NCI-H345 treated with DMSO at 0.1 percent for 48 hours (cell line): ENCODE measurements at regions not wholly inside any gene's neighbourhood (a gene's known extent, or its start where the extent isn't known, plus 50 kb on each side); places are given as distances from the start of the nearest gene placed in this dataset.

Experiments
- DNase-seq: peaks from one replicate; lab custom pipeline; 2025; ENCODE audit not compliant: unreplicated experiment; lab: John Stamatoyannopoulos, UW

GRCh38 chr12:124489915-124490583, 77.4 kb downstream of the NCOR2 start:
- no peak for DNase-seq

DNA sequence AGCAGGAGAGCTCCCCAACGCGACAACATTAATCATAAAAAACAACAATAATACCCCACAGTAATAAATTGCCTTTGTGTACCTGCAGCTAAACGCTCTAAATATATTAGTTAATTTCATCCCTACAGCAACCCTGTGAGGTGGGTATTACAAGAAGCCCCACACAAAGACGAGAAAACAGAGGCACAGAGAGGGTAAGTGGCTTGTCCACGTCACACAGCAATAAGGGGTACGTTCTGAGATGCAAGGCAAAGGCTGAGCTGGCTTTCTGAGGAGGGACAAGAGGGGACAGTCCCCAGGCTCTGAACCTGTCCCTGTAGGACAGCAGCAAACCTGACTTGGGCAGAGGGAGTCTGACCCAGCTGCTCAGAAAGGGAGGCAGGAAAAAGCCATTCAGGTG, 78.2 kb downstream of the NCOR2 start:
- no peak for DNase-seq

DNA sequence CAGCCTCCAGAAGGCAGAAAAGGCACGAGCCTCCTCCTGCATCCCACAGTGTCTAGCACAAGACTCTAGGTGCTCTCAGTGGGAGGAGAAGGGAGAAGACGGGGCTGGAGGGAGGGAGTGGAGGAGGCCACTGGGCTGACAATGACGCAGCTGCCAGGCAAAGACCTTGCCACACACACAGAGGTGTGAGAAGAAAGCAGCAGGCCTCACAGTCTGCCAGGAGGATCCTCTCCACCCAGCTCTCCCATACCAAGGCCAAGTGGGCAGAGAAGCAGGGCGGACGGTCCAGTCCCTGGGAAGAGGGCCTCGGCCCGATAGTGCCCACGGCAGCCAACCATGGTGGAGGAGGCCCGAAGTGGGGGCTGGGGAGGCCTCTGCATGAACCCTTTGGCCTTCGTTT, 78.9 kb downstream of the NCOR2 start:
- DNase-seq = no peak

DNA sequence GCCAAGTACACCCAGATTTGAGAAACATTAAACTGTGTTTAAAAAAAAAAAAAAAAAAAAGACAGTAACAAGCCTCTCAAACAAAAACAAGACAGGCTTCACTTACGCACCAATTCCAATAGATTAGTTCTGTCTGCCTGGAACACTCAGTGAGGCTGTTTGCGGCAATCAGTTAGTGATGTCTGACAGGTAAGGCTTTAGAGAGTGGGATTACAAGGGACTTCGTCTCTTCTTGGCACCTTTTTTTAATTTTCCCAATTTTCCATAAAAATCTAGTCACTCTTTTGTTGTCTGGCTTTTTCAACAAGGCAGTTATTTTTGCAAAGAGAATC, 79.6 kb downstream of the NCOR2 start:
- no peak for DNase-seq

DNA sequence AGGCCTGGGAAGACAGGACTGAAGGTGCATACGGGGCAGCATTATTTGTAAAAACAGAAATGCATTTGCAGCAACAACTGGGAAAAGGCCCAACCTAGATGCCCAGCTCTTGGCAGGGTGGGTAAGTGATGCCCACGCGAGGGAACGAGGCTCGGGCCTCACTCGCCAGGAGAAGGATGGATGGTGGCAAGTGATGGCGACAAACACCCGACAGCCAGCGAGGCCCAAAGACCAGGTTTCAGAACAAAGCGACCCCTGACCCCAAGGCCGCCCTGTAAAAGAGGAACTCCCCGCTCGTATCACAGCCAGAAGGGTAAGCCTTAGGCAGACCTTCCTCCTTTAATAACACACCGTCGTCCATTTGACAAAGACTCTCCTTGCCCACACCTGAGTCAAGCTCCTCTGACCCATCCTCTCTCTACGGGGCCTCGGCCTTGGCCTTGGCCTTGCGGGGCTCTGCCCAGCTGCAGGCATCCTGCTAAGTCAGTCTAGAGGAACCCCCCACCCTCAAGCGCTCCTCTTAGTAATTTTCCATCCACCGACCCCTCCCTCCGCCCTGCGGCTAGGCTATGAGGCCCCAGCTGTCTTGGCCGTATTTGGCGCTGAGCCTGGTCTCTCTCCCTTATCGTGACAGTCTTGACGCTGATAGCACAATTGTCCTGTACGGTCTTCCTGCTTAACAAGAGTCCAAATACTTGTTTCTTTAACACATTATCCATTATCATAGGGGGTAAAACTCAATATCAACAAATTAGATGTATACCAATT, 80.2 kb downstream of the NCOR2 start:
- DNase-seq = no peak

GRCh38 chr12:124486346-124486963, 81.0 kb downstream of the NCOR2 start:
- no peak for DNase-seq

- DNase-seq = no peak
These were observed 82.0 kb downstream of the NCOR2 start for GRCh38 chr12:124485371-124485770.

DNA sequence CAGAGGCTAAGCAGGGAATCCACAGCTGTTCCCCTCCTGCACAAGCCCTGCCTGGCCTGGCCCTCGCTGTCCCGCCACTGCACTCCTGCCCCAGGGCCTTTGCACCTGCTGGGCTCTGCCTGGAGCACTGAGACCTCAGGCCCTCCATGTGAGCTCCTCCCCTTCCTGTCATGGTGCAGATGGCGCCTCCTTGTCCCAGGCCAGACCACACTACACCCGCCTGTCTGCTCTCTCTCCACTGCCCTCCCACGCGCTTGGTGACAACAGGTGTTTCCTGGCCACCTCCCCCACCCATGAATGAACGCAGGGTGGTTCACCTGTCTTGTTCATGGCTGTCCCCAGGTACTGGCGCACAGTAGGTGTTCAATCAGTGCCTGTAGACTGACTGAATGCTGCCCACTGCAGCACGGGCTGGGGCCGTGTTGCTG, 82.9 kb downstream of the NCOR2 start:
- no peak for DNase-seq

DNA sequence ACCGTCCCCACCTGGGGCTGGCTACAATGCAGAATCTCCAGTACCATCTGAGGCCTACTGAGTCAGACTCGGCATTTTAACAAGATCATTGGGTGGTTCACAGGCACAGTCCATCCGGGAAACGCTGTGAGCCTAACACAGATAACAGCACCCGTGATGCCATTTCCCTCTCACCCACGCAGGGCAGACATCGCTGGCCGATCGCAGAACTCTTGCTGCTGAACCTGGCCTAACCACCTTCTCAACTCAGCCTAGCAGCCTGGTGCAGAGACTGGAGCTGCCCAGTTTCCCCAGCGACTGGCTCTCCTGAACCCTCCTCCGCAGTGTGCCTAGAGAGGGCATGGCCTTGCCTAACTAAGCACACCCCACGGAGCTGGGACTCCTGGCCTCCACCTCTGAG, 83.3 kb downstream of the NCOR2 start:
- no peak for DNase-seq

- no peak for DNase-seq
These were observed 84.3 kb downstream of the NCOR2 start for GRCh38 chr12:124482901-124483799.

GRCh38 chr12:124482567-124482893, 84.9 kb downstream of the NCOR2 start:
- no peak for DNase-seq

GRCh38 chr12:124481772-124482566, 85.4 kb downstream of the NCOR2 start:
- DNase-seq = no peak

GRCh38 chr12:124481257-124481750, 86.1 kb downstream of the NCOR2 start:
- DNase-seq = no peak

DNA sequence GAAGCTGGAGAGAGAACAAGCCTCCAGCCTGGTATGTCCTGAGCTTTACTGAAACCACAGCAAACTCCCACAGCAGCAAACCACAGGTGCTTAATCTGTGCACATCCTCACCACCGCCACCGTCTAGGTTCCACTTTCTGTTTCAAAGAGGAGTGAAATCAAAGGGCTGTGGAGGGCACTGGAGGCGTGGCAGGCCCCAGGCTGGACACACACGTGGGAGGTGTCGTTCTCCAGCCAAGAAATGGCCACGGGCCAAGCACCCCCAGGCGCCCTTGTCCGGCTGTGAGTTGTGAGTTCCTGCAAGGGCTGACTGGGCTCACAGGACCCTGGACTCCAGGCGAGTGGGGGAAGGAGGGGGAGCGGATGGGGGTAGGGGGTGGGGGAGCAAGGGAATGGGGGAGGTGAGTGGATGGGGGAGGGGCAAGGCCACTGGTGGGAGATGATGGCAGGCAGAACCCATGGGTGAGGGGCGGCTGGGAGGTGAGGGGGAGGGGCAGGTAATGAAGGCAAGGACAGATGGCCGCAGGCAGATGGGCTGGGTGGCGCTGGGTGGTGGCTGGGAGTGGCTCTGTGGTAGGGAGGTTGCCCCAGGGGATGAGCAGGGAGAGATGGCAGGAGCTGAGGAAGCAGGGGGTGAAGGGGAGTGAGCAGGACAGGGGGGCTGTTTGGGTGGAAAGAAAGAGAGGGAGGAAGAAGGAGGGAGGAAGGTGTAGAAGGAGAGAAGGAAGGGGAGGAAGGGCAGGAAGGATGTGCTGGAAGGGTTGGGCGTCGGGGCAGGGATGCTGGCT, 86.7 kb downstream of the NCOR2 start:
- DNase-seq = no peak

DNA sequence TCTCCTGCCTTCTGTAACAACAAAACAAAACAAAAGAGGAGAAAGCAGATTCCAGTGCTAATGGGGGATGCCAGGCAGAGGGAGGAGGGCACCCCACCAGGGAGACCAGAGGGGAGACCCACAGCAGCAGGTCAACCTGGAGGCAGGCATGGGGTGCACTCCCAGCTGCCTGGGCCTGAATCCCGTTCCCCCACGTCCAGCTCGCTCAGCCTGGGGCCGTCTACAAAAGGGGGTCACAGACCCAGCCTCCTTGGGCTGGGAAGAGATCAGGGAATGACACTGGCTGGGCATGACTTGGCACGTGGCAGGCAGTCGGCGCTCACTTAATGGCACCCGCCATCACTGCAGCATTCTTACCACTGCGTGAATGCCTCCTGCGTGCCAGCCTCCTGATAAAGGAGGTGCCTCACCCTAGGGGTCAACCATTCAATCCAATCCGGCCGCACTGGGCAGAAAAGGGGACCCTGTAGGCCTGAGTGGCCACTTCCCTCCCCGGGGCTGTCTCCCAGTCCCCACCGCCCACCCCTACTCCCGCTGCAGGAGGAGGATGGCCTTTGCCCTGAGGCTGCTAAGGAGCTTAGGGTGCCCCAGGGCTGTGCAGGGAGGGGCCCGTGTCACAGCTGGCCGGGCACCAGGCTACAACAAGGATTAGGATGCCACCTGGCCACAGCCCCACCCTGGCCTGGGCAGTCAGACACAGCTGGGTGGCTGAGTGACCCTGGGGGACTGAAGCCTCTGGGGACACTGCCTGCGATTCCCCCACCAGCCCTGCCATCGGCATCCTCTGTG, 87.5 kb downstream of the NCOR2 start:
- DNase-seq = no peak

DNA sequence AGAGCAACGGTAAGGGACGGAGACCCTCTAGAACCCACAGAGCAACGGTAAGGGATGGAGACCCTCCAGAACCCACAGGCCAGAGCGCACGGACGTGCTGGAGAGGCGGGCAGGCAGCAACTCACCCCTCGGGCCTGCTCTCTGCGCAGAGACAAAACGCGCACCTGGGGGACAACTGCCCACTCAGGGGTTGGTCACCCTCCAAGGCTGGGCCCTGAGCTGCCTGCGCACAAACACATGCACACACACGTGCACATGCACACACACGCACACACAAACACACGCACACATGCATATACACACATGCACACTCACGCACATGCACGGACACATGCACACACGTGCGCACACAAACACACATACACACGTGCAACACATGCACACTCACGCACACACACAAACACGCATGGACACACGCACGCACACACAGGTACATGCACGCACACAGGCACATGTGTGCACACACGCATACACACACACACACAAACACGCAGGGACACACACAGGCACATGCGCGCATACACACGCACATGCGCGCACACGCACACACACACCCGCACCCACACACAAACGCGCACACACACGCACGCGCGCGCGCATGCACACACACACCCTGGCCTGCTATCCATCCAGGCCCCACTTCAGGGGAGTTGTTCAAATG, 88.3 kb downstream of the NCOR2 start:
- DNase-seq = no peak

GRCh38 chr12:124478416-124478815, 89.0 kb downstream of the NCOR2 start:
- DNase-seq = no peak

- DNase-seq = no peak
These were observed 90.1 kb downstream of the NCOR2 start for GRCh38 chr12:124477107-124477915.
